NB4 (cell line): ENCODE measurements at regions not wholly inside any gene's neighbourhood (a gene's known extent, or its start where the extent isn't known, plus 50 kb on each side); places are given as distances from the start of the nearest gene placed in this dataset.

Experiments used
- POLR2A ChIP-seq: IDR thresholded peaks from 2 replicates; pipeline ENCODE4 v1.6.1; 2011; ENCODE audit warnings: mild to moderate bottlenecking; ENCODE audit not compliant: insufficient read length; ENCODE audit errors: extremely low read depth
- TF ChIP-seq, protein P1 (sequence below): IDR thresholded peaks from one replicate; pipeline ENCODE4 v1.5.1; 2012; ENCODE audit warnings: low read depth, low read length

DNA sequence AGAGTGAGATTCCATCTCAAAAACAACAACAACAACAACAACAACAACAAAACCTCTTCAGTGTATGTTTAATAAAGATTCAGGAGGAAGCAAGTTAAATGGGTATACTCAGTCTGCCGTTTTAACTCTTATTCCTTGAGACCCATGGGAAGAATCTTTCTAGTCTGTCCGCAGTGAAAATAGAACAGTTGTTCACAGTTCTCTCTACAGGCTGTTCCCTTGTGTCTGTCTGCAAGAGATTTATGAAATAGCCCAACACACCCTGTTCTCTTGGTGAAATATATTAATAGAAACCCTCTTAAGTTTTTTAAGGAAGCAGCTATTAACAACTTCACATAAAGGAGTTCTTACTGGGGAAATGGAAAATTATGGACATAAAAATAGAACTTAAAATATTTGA is 682.2 kb upstream of the RAG2 start:
- TF ChIP-seq, protein P1, sequence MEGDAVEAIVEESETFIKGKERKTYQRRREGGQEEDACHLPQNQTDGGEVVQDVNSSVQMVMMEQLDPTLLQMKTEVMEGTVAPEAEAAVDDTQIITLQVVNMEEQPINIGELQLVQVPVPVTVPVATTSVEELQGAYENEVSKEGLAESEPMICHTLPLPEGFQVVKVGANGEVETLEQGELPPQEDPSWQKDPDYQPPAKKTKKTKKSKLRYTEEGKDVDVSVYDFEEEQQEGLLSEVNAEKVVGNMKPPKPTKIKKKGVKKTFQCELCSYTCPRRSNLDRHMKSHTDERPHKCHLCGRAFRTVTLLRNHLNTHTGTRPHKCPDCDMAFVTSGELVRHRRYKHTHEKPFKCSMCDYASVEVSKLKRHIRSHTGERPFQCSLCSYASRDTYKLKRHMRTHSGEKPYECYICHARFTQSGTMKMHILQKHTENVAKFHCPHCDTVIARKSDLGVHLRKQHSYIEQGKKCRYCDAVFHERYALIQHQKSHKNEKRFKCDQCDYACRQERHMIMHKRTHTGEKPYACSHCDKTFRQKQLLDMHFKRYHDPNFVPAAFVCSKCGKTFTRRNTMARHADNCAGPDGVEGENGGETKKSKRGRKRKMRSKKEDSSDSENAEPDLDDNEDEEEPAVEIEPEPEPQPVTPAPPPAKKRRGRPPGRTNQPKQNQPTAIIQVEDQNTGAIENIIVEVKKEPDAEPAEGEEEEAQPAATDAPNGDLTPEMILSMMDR = no peak
- no peak for TF ChIP-seq POLR2A
